Activated CD8-positive, alpha-beta memory T cell treated with anti-CD3 and anti-CD28 coated beads, Interleukin-2, amount 50 U/mL, for 1 hour (primary cell): ENCODE measurements at regions not wholly inside any gene's neighbourhood (a gene's known extent, or its start where the extent isn't known, plus 50 kb on each side); places are given as distances from the start of the nearest gene placed in this dataset.

ENCODE experiments used
- DNase-seq: peaks from one replicate; pipeline ENCODE4 v3.0.0-alpha.2; 2020; ENCODE audit errors: extremely low read depth

DNA sequence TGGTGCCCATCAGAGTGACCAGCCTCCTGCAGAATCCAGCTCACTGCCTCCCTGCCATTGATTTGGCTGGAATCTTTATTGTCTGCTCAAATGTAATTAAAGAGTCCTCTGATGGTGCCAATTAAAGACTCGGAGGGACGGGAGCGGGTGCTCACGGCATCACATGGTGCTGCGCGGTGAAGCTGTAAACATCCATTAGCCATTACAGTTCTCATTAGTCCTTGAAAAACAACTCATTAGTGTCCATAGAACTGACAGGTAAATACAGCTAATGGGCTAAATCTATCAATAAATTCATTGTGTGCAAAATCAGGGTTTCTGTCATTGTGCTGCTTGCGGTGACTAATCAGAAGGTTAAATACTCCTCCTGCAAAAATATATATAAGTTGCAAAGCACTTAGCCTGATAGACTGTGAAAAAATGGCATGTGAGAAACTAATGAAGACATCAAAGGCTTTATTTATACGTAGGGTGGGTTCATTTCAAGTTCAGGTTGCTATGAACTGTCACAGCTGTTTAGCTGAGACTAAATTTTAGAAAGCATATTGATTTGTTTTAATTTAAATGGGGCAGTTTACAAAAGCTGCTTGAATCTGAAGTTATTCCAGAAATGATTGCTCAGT, 289.8 kb upstream of the POU3F1 start:
- no peak for DNase-seq

DNA sequence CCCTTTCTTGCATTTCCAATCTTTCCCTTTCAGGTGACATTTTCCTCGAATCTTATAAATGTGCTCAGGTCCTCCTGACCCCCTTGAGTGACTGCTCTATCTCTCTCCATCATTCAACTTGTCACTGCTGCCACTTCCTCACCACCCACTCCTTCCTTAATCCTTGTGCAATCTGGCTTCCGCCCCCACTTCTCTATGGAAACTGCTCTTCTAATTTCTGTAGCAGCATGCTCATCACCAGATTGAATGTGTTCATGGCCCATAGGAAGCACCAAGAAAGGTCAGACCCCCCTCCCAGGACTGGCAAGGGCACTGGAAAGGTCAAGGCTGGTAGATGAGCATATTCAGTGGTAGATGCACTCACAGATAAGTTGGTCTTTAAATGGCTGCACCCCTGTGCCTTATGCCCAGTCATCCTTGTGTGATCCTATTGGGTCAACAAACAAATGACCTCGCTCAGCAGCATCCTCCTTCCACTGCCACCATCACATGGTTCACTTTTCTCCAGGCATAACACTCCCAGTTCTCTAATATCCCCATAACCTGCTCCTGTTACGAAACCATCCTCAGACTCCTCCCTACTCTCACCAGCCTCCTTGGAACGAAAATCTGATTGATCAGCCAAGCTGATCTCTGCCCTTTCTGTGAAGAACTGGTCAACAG, 288.5 kb upstream of the POU3F1 start:
- DNase-seq = no peak

DNA sequence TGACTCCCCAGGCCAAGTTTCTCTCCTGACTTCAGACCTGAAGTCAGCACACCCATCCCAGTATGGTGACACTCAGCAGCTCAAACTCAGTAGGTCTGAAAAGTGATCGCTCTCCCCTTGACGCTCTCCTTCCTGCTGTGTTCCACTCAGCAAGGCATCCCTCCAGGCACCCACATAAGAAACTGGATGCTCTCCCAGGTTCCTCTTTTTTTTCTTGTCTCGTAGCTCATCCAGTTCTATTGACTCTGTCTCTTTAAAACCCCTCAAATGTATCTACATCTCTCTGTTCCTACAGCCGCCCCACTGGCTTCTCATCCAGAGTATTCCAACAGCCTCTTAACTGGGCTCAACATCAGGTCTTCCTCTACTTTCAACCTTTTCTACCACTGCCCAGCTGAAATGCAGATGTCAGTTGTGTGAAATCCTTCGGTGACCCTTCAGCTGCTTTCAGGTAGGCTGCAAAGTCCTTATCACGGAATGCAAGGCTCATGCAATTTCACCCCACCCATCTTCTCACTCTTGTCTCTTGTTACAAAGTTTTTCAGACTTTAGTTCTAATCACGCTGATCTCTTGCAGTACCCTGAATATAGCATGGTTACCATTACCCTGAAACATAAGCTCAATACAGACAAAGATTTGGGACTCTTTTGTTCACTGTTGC, 286.2 kb upstream of the POU3F1 start:
- no peak for DNase-seq

DNA sequence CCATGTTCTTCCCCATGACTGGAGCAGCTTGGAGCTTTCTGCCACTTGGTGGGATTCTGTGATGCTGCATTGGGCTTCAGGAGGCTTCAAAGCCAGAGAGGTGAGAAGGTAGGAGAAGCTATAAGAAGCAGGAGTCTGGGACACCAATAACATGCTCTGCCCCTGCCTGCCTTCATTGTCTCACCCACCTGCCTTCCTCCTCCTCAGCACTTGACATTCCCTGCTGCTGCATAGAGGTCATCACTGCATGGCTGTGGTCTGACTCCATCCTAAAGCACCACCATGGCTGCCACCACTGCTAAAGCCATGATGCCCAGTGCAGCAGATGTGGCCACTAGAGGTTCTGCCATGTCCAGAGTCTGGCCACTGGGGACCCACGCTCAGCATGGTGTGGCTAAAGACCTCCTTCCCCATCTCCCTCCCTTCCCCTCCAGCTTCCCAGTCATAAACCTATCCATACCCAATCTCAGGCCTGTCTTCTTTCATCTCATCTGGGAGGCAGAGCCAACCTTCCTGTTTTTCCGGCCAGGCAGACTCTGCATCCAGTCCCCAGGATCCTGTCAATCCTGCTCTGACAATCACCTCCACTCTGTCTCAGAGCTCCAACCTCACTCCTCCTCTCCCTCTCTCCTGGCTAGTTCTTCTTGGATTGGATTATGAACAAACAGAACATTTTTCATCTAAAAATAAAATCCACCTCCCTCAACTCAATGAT, 285.1 kb upstream of the POU3F1 start:
- DNase-seq = no peak

DNA sequence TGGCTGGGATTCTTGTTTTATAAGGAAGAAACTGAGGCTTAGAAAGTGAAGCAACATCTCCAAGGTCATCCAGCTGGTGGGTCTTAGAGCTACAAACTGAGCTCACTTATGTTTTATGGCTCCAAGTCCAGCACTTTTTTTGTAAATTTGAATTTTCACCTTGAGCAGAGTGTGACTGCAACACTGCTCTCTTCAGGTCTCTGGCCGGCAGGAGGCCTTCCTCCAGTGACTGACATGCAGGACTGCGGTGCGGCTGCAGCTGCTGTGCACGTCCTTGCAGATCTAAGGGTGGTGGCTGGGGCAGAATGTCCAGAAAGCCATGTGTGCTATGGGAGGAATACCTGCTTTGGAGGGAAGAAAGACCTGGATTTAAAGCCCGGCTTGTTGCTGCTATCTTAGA, 284.2 kb upstream of the POU3F1 start:
- DNase-seq = no peak

DNA sequence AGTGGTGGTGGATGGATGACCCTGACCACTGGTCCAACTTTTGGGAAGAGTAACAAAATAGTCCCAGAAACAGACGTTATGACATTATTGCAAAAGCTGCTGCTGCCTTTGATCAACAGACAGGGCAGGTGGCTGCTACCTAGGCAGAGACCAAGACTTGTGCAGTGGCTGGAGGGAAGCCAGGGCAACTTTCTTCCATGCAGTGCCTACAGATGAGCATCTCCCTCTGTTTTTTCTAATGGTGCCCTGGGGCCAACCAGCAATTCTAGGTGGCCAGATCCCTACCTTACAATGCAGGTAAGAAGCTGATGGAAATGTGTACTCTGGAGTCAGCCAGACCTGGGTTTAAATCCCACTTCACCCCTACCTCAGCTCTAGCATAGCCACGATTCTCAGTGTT, 283.1 kb upstream of the POU3F1 start:
- DNase-seq = no peak

DNA sequence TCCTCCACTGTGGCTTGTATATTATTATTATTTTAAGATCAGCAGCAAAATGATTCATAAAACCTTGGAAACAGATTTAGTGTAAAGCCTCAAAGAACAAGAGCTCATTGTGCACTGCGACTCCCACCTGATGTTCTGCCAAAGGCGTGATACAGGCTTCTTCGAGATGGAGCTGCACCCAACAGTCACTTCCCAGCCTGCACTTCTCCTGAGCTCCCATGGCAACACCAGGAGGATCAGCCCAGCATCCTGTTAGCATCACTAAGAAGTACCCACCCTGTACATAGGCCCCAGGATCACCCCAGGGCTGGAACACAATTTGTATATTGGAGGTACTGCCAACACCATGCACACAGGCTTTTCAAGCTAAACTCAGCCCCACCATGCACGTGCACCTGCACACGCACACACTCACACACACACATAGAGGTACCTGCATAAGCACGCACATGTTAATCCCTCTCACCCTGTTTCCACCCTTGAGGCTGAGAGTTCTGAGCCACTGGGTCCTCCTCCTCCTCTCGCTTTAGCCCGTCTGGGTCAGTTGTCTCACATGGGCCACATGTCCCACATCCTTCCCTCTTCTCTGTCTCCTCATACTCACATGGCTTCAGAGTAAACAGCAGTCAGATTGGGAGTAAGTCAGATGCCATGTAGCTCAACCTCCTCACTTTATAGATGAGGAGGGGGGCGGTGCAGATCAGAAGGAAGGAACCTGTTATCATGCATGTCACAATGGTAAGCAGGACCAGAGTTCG, 281.9 kb upstream of the POU3F1 start:
- DNase-seq = no peak

DNA sequence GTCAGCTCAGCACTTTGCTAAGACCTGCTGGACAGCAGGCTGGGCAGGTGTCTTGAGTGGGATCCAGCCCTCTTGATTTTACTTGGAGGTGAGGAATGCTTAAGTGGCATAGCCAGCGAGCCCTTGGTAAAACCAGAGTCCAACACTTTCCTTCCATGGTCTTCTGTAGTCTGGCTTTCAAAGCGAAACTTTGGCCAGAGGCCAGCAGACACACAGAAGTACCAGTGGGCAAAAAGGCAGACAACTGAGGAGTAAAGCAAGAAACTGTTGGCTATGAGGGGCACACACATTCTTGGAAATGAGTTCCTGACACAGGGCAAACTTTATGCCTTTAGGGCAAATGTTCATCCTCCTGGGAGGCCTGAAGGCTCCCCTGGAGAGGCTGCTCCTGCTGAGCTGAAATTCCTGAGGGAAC, 281.0 kb upstream of the POU3F1 start:
- DNase-seq = no peak

DNA sequence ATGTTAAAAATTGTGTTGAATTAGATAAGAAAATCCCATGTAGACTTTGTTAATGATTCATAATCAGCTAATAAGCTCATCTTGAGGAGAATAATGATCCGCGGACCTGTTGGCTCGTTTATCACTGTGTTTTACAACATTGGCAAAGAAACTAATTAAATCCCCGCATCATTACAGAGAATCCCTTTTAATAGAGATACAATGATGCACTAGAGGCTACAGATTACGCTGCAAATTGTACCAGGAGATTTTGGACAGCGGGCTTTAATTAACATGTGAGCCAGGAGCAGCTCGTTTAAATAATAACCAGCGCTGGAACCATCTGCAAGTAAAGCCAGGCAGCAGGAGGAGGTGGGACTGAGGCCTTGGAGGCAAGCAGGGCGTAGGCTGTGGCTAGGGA, 280.3 kb upstream of the POU3F1 start:
- DNase-seq = no peak

DNA sequence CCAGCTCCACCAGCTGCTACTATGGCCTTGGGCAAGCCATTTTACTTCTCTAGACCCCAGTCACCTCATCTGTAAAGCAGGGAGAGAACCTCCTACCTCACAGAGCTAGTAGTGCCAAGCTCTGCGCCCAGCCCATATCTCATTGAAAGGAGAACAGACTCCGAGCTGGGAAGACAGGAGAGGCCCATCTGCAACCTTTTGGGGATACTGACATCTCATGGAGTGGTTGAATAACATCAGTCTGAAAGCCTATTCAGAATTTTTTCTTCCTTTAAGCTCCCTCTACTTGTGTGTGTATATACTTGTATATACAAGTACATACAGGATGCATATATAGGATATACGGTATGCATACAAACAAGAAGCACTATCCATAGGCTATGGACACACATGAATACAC, 279.5 kb upstream of the POU3F1 start:
- no peak for DNase-seq

DNA sequence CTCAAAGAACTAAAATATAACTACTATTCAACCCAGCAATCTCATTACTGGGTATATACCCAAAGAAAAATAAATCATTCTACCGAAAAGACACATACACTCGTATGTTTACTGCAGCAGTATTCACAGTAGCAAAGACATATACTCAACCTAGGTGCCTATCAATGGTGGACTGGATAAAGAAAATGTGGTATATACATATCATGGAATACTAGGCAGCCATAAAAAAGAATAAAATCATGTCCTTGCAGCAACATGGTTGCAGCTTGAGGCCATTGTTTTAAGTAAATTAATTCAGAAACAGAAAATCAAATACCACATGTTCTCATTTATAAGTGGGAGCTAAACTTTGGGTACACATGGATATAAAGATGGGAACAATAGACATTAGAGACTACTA, 266.2 kb upstream of the POU3F1 start:
- DNase-seq = no peak

DNA sequence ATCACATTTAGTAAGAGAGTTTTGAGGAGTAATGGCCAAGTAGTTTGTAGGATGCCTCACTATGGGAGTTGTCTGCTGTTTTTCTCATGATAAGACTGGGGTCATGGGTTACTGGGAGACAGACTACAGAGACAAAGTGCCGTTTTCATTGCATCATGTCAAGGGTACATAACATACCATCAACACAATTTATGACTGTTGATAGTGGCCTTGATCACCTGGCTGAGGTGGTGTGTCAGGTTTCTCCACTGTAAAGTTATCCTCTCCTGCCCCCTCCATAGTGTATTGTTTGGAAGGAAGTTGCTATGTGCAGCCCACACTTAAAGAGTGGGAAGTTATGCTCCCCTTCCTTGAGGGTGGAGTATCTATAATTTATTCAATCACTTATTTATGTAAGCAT, 263.5 kb upstream of the POU3F1 start:
- no peak for DNase-seq

DNA sequence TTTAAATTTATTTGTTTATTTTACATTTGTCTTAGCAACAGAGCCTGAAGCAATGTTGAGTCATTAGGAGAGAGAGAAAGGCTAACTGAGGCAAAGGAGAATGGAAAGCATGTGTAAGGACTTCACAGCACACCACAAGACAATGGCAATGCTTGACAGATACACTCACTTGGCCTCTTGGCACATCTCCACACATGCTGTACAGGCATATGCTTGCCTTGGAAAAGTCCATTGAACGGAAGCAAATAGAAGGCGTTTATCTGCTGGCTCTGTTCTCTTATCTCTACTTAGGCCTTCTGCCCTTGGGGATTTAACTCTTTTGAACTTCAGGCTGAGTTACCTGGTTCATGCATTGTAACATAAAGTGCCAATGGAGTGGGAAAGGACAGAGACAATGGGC, 262.2 kb upstream of the POU3F1 start:
- no peak for DNase-seq

DNA sequence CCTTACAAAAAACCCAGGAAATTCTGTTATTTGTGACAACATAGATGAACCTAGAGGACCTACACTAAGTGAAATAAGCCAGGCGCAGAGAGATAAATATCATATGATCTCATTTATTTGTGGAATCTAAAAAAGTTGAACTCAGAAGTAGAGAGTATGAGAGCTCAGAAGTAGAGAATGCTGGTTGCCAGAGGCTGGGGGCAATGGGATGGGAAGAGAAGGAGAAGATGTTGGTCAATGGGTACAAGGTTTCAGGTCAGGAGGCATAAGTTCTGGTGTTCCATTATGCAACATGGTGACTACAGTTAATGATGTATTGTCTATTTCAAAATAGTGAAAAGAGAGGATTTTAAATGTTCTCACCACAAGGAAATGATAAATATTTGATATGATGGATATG, 259.1 kb upstream of the POU3F1 start:
- no peak for DNase-seq

DNA sequence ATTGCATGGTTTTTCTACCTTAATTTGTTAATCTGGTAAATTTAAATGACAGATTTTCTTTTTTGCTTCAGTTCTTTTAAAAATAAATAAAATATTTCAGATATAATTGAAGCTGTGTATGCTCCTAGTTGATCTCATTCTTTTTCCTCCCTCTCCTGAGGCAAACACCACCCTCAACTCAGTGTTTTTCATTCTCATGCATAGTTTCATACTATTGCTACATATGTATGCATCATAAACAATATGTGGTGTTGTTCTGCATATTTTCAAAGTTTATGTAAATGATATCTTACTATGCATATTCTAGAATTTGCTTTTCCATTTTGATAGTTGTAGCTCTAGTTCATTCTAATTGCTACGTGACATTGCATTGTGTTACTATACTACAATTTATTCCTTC, 257.2 kb upstream of the POU3F1 start:
- DNase-seq = no peak

DNA sequence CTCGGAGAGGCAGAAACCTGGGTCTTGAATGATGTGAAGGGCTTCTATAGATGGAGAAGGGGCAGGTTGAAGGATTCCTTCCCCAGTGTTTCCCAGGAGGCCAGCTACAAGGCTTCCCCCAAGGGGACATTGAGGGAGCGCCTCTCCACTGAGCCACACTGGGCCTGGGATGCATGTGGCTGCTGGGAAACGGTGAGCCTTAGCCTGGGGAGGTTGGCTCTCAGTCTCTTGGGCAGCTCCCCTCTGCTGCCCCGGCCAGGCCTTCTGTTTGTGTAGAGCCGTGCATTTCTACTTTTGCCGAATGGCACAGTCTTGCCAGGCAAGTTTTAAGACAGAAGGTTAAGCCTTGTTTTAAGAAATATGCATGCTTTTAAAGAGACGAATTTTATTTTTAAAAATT, 254.4 kb upstream of the POU3F1 start:
- no peak for DNase-seq

DNA sequence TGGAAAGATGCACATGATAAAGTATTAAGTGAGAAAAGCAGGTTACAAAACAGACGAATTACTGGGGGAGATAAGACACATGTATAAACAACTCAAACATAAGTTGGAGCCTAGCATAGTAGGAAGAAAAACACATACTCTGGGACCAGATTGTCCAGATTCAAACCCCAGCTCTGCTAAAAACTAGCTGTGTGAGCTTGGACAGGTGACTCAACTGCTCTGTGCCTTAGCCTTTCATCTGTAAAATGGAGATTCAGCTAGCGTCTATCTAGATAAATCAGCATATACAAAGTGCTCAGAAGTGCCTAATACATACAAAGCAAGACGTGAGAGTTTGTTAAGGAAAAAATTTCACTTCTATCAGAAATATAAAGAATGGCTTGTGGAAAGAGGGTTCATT, 254.0 kb upstream of the POU3F1 start:
- no peak for DNase-seq

DNA sequence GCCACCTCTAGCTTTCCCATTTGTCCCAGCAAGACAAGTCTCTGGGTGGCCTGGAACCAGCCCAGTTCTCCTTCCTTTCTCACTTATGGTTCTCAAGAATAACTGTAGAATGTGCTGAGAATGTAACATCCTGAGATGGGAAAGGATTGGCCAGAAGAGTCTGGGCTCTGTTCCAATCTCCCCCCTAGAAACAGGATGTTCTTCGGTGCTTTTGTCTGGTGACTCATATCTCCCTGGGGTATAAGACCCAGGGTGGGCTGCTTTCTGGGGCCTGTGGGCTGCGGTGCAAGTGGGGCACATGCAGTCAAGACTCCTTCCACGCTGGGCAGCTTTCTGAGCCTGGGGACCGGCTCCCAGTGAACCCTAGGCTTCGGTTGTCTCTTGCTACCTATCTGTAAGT, 251.2 kb upstream of the POU3F1 start:
- DNase-seq = no peak

DNA sequence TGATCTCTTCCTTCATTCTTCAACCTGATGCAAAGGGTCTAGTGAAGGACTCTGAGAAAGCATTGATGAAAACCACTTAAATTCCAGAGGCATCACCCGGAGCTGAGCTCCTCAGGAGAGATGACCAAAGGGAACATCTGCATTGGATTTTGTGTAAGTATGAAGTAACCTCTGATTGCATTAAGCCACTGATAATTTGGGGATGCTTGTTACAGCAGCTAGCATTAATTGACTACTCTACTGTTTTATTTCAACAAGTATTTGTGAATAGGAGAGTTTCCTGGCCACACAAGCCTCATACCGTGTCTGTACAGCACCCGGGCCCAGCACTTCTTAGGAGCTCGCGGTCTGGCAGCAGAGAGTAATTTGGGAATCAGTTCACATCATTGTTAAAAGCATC, 250.7 kb upstream of the POU3F1 start:
- no peak for DNase-seq

DNA sequence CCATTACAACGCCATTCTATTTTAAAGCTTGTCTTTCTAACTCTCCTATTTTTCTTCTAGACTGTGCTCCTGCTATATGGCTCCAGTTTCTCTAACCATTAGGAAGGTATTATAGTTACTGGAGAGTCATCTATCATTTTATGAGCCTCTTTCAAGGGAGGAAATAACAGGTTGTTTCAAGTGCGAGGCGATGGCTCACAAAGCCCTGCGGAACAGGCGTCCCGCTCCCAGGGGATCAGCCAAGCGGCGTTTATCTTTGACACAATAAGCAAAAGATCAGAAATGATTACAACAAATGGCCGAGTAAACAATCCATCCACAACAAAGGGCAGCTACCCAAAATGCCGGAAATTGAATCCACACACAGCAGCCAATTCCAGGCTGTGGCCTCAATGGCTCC, 249.5 kb upstream of the POU3F1 start:
- DNase-seq = no peak

DNA sequence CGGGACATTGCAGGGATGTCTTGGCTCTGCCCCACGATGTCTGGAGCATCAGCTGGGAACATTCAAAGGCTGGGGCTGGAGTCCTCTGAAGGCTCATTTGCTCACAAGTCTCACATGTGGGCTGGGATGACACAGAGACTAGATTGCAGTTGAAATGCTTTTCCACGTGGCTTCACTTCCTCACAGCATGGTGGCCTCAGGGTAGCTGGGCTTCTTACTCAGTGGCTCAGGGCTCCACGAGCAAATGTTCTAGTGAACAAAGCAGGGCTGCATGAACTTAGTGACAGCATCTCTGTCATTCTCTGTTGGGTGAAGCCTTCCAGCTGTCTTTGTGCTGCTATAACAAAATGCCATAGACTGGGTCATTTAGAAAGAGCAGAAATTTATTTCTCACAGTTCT, 247.0 kb upstream of the POU3F1 start:
- no peak for DNase-seq

DNA sequence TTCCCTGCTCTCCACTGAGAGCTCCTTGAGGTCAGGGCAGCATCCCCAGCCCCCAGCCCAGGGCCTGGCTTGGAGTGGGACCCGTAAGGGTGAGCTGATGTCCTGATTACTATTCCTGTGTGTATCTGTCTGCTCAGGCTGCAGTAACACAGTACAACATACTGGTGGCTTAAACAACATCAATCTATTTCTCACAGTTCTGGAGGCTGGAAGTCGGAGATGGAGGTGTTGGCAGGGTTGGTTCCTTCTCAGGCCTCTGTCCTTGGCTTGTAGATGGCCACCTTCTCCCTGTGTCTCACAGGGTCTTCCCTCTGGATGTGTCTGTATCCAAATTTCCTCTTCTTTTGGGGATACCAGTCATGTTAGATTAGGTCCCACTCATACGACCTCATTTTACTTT, 246.4 kb upstream of the POU3F1 start:
- DNase-seq = no peak
